ENCODE measurements at regions not wholly inside any gene's neighbourhood (a gene's known extent, or its start where the extent isn't known, plus 50 kb on each side); places are given as distances from the start of the nearest gene placed in this dataset.
A peak's percentile ranks its signal among the peaks of the same experiment; 100 is the strongest.
"Not testable (repeated sequence)": the region's sequence is repeated elsewhere in the genome, so short reads cannot be mapped to it uniquely, and the experiment has no call there.

GRCh38 chr5:32951878-32952277 lies 240.8 kb downstream of the NPR3 start:
- no peak for TF ChIP-seq CTCF (IDR thresholded peaks at IDR 0.05; ENCODE audit: low read depth, low read length, missing control alignments)
- in situ Hi-C loops (cut with HindIII; ENCODE audit: low pct_ligation_motif_present, low sequenced_read_pairs): no loop called here
- no peak overlapping the region for H3K27ac ChIP-seq
- H3K4me3 ChIP-seq (ENCODE audit: low read depth, low read length): no peak overlapping the region
- H3K27me3 ChIP-seq (replicated peaks): no peaks in the 10 kb centered on the region
- H3K36me3 ChIP-seq (replicated peaks): no peaks in the 10 kb centered on the region
- DNase-seq: no peak

GRCh38 chr5:32952421-32952820 lies 241.3 kb downstream of the NPR3 start:
- H3K36me3 ChIP-seq (replicated peaks); DNase-seq; H3K27ac ChIP-seq; H3K27me3 ChIP-seq (replicated peaks); in situ Hi-C loops (cut with HindIII; ENCODE audit: low pct_ligation_motif_present, low sequenced_read_pairs); H3K4me3 ChIP-seq (ENCODE audit: low read depth, low read length): not testable (repeated sequence)

GRCh38 chr5:32953694-32954093 lies 242.6 kb downstream of the NPR3 start:
- Histone ChIP-seq H3K27ac (no peak overlapping the region), H3K36me3 (replicated peaks) (no peaks in the 10 kb centered on the region), H3K4me3 (ENCODE audit: low read depth, low read length) (no peak overlapping the region), H3K27me3 (replicated peaks) (no peaks in the 10 kb centered on the region)
- DNase-seq: no peak
- in situ Hi-C loops (cut with HindIII; ENCODE audit: low pct_ligation_motif_present, low sequenced_read_pairs): no loop called here
- no peak for TF ChIP-seq CTCF (IDR thresholded peaks at IDR 0.05; ENCODE audit: low read depth, low read length, missing control alignments)

GRCh38 chr5:32955814-32956213 lies 244.7 kb downstream of the NPR3 start:
- in situ Hi-C loops (cut with HindIII; ENCODE audit: low pct_ligation_motif_present, low sequenced_read_pairs): no loop called here
- Histone ChIP-seq H3K4me3 (ENCODE audit: low read depth, low read length) (no peak overlapping the region), H3K27me3 (replicated peaks) (no peaks in the 10 kb centered on the region), H3K36me3 (replicated peaks) (no peaks in the 10 kb centered on the region), H3K27ac (no peak overlapping the region)
- DNase-seq: peak; percentile 2
- no peak for TF ChIP-seq CTCF (IDR thresholded peaks at IDR 0.05; ENCODE audit: low read depth, low read length, missing control alignments)

GRCh38 chr5:32960340-32961058 lies 249.4 kb downstream of the NPR3 start:
- in situ Hi-C loops (cut with HindIII; ENCODE audit: low pct_ligation_motif_present, low sequenced_read_pairs): no loop called here
- H3K27me3 ChIP-seq (replicated peaks): no peaks in the 10 kb centered on the region
- no peak for TF ChIP-seq CTCF (IDR thresholded peaks at IDR 0.05; ENCODE audit: low read depth, low read length, missing control alignments)
- DNase-seq: no peak
- H3K4me3 ChIP-seq (ENCODE audit: low read depth, low read length): no peak overlapping the region
- no peaks in the 10 kb centered on the region for H3K36me3 ChIP-seq (replicated peaks)
- peak overlapping the region; percentile 47 for H3K27ac ChIP-seq

GRCh38 chr5:32961059-32961415 lies 249.9 kb downstream of the NPR3 start:
- Histone ChIP-seq H3K27me3 (replicated peaks) (no peaks in the 10 kb centered on the region), H3K4me3 (ENCODE audit: low read depth, low read length) (no peak overlapping the region), H3K27ac (peak overlapping the region; percentile 47), H3K36me3 (replicated peaks) (no peaks in the 10 kb centered on the region)
- in situ Hi-C loops (cut with HindIII; ENCODE audit: low pct_ligation_motif_present, low sequenced_read_pairs): no loop called here
- DNase-seq: peak; percentile 18
- TF ChIP-seq CTCF (IDR thresholded peaks at IDR 0.05; ENCODE audit: low read depth, low read length, missing control alignments): no peak

Measured in brain microvascular endothelial cell (primary cell).